ENCODE measurements at regions not wholly inside any gene's neighbourhood (a gene's known extent, or its start where the extent isn't known, plus 50 kb on each side); places are given as distances from the start of the nearest gene placed in this dataset.
"Not testable (repeated sequence)": the region's sequence is repeated elsewhere in the genome, so short reads cannot be mapped to it uniquely, and the experiment has no call there.

DNA sequence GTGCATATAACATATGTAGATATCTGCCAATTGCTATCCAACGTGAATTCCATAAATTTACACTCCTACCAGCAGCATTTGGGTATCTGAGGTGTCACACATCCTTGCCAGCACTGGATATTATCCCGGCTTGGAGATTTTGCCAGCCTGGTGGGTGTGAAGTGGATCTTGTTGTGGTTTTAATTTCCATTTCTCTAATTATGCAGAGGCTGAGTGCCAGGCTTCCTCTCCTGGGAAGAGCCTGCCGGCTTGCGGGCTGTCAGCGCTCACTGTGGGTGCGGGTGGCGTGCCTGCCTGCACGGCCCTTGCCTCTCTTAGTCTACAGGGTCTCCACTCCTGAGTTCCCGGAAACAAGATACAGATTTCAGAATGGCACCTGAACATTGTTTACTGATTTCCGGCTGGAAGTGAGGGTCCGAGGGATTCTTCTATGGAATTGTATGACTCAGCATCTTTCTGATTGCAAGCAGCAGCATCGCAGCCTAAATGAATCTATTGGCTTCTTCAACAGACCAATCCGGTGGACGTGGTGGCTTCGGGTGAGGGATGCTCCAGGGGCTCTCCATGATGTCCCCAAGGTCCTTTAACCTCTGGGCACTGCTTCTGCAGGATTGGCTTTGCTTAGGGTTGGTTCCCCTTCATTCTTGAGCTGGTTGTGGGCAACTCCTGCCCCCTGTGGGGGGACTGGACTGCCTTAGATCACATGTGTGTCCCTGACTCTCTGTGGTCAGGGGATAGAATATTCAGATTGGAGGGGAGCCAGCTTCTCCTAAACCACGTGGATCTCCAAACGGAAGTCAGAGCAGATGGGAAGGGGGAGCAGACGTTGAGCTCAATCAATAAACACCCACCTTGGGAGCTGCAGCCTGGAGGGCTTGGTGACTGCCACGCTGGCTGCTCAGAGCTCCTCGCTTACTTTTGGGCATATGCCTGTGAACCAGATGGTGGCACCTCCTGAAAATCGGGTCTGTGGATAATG lies 58.0 kb upstream of the LRPAP1 start:
- TF ChIP-seq, protein P1, sequence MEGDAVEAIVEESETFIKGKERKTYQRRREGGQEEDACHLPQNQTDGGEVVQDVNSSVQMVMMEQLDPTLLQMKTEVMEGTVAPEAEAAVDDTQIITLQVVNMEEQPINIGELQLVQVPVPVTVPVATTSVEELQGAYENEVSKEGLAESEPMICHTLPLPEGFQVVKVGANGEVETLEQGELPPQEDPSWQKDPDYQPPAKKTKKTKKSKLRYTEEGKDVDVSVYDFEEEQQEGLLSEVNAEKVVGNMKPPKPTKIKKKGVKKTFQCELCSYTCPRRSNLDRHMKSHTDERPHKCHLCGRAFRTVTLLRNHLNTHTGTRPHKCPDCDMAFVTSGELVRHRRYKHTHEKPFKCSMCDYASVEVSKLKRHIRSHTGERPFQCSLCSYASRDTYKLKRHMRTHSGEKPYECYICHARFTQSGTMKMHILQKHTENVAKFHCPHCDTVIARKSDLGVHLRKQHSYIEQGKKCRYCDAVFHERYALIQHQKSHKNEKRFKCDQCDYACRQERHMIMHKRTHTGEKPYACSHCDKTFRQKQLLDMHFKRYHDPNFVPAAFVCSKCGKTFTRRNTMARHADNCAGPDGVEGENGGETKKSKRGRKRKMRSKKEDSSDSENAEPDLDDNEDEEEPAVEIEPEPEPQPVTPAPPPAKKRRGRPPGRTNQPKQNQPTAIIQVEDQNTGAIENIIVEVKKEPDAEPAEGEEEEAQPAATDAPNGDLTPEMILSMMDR (IDR thresholded peaks at IDR 0.05 in 4 of 5, conservative IDR thresholded peaks at IDR 0.05 in 1 of 5), result not testable (repeated sequence)
- TF ChIP-seq POLR2A (IDR thresholded peaks at IDR 0.05), result not testable (repeated sequence)

Data from gastrocnemius medialis (tissue), 4 donors.